ENCODE measurements at regions not wholly inside any gene's neighbourhood (a gene's known extent, or its start where the extent isn't known, plus 50 kb on each side); places are given as distances from the start of the nearest gene placed in this dataset.

DNA sequence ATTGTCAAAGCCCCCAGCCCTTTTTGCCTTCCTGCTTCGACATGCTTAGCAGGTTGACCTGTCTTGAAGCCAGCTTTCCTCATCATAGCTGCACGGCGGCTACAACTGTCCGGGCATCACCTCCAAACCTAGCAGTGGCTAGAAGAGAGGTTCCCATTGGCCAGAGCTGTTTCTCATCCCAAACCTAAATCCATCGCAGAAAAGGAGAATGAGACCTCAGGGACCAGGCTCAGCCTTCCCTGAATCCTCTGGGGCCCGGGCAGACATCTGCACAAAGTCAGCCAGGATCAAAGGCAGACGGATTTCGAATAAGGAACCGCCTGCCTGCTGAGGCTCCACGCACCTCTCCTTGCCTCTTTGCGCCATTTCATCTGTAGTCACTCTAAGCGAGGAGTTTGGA lies 101.7 kb upstream of the SLC66A3 start:
- TF ChIP-seq, protein P1, sequence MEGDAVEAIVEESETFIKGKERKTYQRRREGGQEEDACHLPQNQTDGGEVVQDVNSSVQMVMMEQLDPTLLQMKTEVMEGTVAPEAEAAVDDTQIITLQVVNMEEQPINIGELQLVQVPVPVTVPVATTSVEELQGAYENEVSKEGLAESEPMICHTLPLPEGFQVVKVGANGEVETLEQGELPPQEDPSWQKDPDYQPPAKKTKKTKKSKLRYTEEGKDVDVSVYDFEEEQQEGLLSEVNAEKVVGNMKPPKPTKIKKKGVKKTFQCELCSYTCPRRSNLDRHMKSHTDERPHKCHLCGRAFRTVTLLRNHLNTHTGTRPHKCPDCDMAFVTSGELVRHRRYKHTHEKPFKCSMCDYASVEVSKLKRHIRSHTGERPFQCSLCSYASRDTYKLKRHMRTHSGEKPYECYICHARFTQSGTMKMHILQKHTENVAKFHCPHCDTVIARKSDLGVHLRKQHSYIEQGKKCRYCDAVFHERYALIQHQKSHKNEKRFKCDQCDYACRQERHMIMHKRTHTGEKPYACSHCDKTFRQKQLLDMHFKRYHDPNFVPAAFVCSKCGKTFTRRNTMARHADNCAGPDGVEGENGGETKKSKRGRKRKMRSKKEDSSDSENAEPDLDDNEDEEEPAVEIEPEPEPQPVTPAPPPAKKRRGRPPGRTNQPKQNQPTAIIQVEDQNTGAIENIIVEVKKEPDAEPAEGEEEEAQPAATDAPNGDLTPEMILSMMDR (IDR thresholded peaks at IDR 0.05): no peak
- no peak for TF ChIP-seq POLR2A (IDR thresholded peaks at IDR 0.05)

All from heart left ventricle (tissue), 13 donors.